Loucy (cell line): ENCODE measurements at regions not wholly inside any gene's neighbourhood (a gene's known extent, or its start where the extent isn't known, plus 50 kb on each side); places are given as distances from the start of the nearest gene placed in this dataset.

Experiments used
- CTCF ChIP-seq: fragments of 200-600 bp; sonication (generic); conservative IDR thresholded peaks from 2 replicates; pipeline ENCODE4 v1.5.1; 2014; ENCODE audit warnings: mild to moderate bottlenecking, antibody characterized with exemption, low read length
- EZH2phosphoT487 ChIP-seq: fragments of 200-600 bp; IDR thresholded peaks from 2 replicates; pipeline ENCODE4 v1.6.1; 2018; ENCODE audit warnings: antibody characterized with exemption, mild to moderate bottlenecking, moderate library complexity, borderline replicate concordance

- TF ChIP-seq CTCF (no peak), EZH2phosphoT487 (no peak)
These were observed 137.5 kb upstream of the PRR23C start for GRCh38 chr3:139182143-139182542.
